K562 (cell line): ENCODE measurements at regions not wholly inside any gene's neighbourhood (a gene's known extent, or its start where the extent isn't known, plus 50 kb on each side); places are given as distances from the start of the nearest gene placed in this dataset.
A peak's percentile ranks its signal among the peaks of the same experiment; 100 is the strongest.

ENCODE experiments used
- CTCF ChIP-seq, 3 experiments: IDR thresholded peaks in 2 of 3; conservative IDR thresholded peaks in 1 of 3; 2 replicates each; pipeline ENCODE4 v1.5.1; 2011 to 2012; ENCODE audit warnings: low read length in 3 of 3, mild to moderate bottlenecking in 3 of 3, control low read depth in 2 of 3, improper control_type of control experiment in 1 of 3, inconsistent platforms in 1 of 3, low read depth in 1 of 3, mixed read lengths in 1 of 3, moderate library complexity in 1 of 3; ENCODE audit not compliant: insufficient read depth in 2 of 3
- RCOR1 ChIP-seq, 2 experiments: IDR thresholded peaks; 2 replicates each; pipeline ENCODE4 v1.6.1; 2012; ENCODE audit warnings: low read depth in 2 of 2, low read length in 2 of 2, borderline replicate concordance in 1 of 2, improper control_type of control experiment in 1 of 2
- ZNF318 ChIP-seq, 2 experiments: fragments of 450-650 bp; IDR thresholded peaks; 2 replicates each; pipeline ENCODE4 v1.6.1; 2016; ENCODE audit warnings: mild to moderate bottlenecking in 2 of 2, borderline replicate concordance in 1 of 2, low read depth in 1 of 2, moderate library complexity in 1 of 2
- ZNF766 ChIP-seq: fragments of 200-800 bp; sonication (Bioruptor generic); conservative IDR thresholded peaks from 2 replicates; pipeline ENCODE4 v1.6.1; 2016; ENCODE audit warnings: missing genetic modification characterization, missing compliant biosample characterization

GRCh38 chr1:22317231-22317919 lies 134.3 kb upstream of the ZBTB40 start (continued):
- TF ChIP-seq CTCF (IDR thresholded peaks at IDR 0.05 in 2 of 3, conservative IDR thresholded peaks at IDR 0.05 in 1 of 3; ENCODE audit: insufficient read depth in 2 of 3, low read depth in 1 of 3, low read length in 3 of 3) (peak; percentile 71 to 84 (median 75)), RCOR1 (IDR thresholded peaks at IDR 0.05; ENCODE audit: borderline replicate concordance in 1 of 2, low read depth in 2 of 2, low read length in 2 of 2) (0 out of 4 replicates have a peak, but pooled peaks of 1 of the 2 experiments have one; percentile 4), ZNF766 (CRISPR knock-in tag) (no peak), ZNF318 (IDR thresholded peaks at IDR 0.05; ENCODE audit: borderline replicate concordance in 1 of 2, low read depth in 1 of 2) (no peak)
- TF ChIP-seq, all 486 proteins: peak for 11
